ENCODE measurements at regions not wholly inside any gene's neighbourhood (a gene's known extent, or its start where the extent isn't known, plus 50 kb on each side); places are given as distances from the start of the nearest gene placed in this dataset.
"Not testable (repeated sequence)": the region's sequence is repeated elsewhere in the genome, so short reads cannot be mapped to it uniquely, and the experiment has no call there.

- no peaks in the 10 kb centered on the region for H3K9me3 ChIP-seq
- 81 to 83% methylated on average over 3 of the region's 3 CpGs for WGBS, 2 donors
- H3K4me3 ChIP-seq, result no peak overlapping the region
- no peak for DNase-seq
- peaks cover 0 to 16% (median 0%) of the 10 kb centered on the region in 9 donors for H3K4me1 ChIP-seq
- H3K36me3 ChIP-seq, result no peaks in the 10 kb centered on the region
- no peak overlapping the region for H3K27ac ChIP-seq
- TF ChIP-seq CTCF (IDR thresholded peaks at IDR 0.05), result no peak
- intact Hi-C loops (cut with DNase I), result no loop called here
- ATAC-seq, result no peak
- no peaks in the 10 kb centered on the region for H3K27me3 ChIP-seq
These were observed 144.1 kb upstream of the ARHGAP20 start for GRCh38 chr11:110856340-110856739.

GRCh38 chr11:110855191-110855590 is 143.0 kb upstream of the ARHGAP20 start:
- H3K4me1 ChIP-seq, result peaks cover 0 to 16% (median 0%) of the 10 kb centered on the region in 9 donors
- H3K27ac ChIP-seq, result no peak overlapping the region
- no peak overlapping the region for H3K4me3 ChIP-seq
- intact Hi-C loops (cut with DNase I), result no loop called here
- 39 to 44% methylated on average over 1 of the region's 1 CpG for WGBS, 2 donors
- no peaks in the 10 kb centered on the region for H3K36me3 ChIP-seq
- TF ChIP-seq CTCF (IDR thresholded peaks at IDR 0.05), result no peak
- no peak for ATAC-seq
- DNase-seq, result no peak
- H3K27me3 ChIP-seq, result no peaks in the 10 kb centered on the region
- no peaks in the 10 kb centered on the region for H3K9me3 ChIP-seq

GRCh38 chr11:110852921-110853490 is 140.8 kb upstream of the ARHGAP20 start:
- intact Hi-C loops (cut with DNase I), result no loop called here
- Histone ChIP-seq H3K4me3 (no peak overlapping the region), H3K9me3 (peaks cover 0 to 10% (median 0%) of the 10 kb centered on the region in 11 donors), H3K4me1 (peaks cover 0 to 8% (median 0%) of the 10 kb centered on the region in 9 donors), H3K36me3 (no peaks in the 10 kb centered on the region), H3K27ac (no peak overlapping the region), H3K27me3 (no peaks in the 10 kb centered on the region)
- TF ChIP-seq CTCF (IDR thresholded peaks at IDR 0.05), result no peak
- DNase-seq (no peak), ATAC-seq (no peak)
- 88 to 90% methylated on average over 3 of the region's 3 CpGs for WGBS, 2 donors

- no peaks in the 10 kb centered on the region for H3K4me1 ChIP-seq
- H3K9me3 ChIP-seq, result peaks cover 0 to 12% (median 0%) of the 10 kb centered on the region in 11 donors
- H3K36me3 ChIP-seq, result no peaks in the 10 kb centered on the region
- no peak for DNase-seq
- 59 to 67% methylated on average over 3 of the region's 3 CpGs for WGBS, 2 donors
- intact Hi-C loops (cut with DNase I), result no loop called here
- H3K27me3 ChIP-seq, result no peaks in the 10 kb centered on the region
- ATAC-seq, result no peak
- H3K27ac ChIP-seq, result no peak overlapping the region
- no peak overlapping the region for H3K4me3 ChIP-seq
- TF ChIP-seq CTCF (IDR thresholded peaks at IDR 0.05), result no peak
These were observed 138.6 kb upstream of the ARHGAP20 start for GRCh38 chr11:110850846-110851245.

GRCh38 chr11:110843053-110843452 is 130.8 kb upstream of the ARHGAP20 start:
- H3K4me3 ChIP-seq; H3K36me3 ChIP-seq; ATAC-seq; DNase-seq; H3K4me1 ChIP-seq; H3K27me3 ChIP-seq; intact Hi-C loops (cut with DNase I); H3K27ac ChIP-seq: not testable (repeated sequence)
- H3K9me3 ChIP-seq, result peaks cover 0 to 13% (median 0%) of the 10 kb centered on the region in 11 donors
- 88% methylated on average over 1 of the region's 1 CpG for WGBS, 2 donors
